HEK293T (cell line): ENCODE measurements at regions not wholly inside any gene's neighbourhood (a gene's known extent, or its start where the extent isn't known, plus 50 kb on each side); places are given as distances from the start of the nearest gene placed in this dataset.

Experiments
- BHLHE40 ChIP-seq: fragments of 450-650 bp; IDR thresholded peaks from 2 replicates; pipeline ENCODE4 v1.6.1; 2016; ENCODE audit warnings: mild to moderate bottlenecking, moderate library complexity, borderline replicate concordance
- SP1 ChIP-seq: fragments of 450-650 bp; IDR thresholded peaks from 2 replicates; pipeline ENCODE4 v1.6.1; 2017

GRCh38 chr15:93452537-93453211 is 363.7 kb upstream of the RGMA start:
- no peak for TF ChIP-seq BHLHE40
- no peak for TF ChIP-seq SP1
